ENCODE measurements at regions not wholly inside any gene's neighbourhood (a gene's known extent, or its start where the extent isn't known, plus 50 kb on each side); places are given as distances from the start of the nearest gene placed in this dataset.

- POLR2A ChIA-PET, result no interaction called here
- CTCF ChIA-PET, result no interaction called here
- intact Hi-C loops (cut with micrococcal nuclease), result no loop called here
- RAD21 ChIA-PET (ENCODE audit: low non-redundant PET in 1 of 2, low total read pairs in 2 of 2, uncharacterized antibody in 2 of 2, unreplicated experiment in 2 of 2), result no interaction called here
- H2AFZ ChIP-seq (ENCODE audit: low read depth, low read length, poor library complexity, severe bottlenecking), result no peak overlapping the region
- H3K9ac ChIP-seq (ENCODE audit: low read length), result no peak overlapping the region
- no TSS peak for BruUV-seq (replicated peaks)
- H3K9me3 ChIP-seq (ENCODE audit: control insufficient read depth in 1 of 2, insufficient read depth in 1 of 2, low read depth in 1 of 2, low read length in 2 of 2), result no peaks in the 10 kb centered on the region
- no peak overlapping the region for H3K27ac ChIP-seq (ENCODE audit: low read depth, low read length)
- H4K20me1 ChIP-seq (ENCODE audit: insufficient read depth), result no peaks in the 10 kb centered on the region
- H3K36me3 ChIP-seq (ENCODE audit: control insufficient read depth in 1 of 2, insufficient read depth in 2 of 2, low read length in 2 of 2), result no peaks in the 10 kb centered on the region
- DNase-seq (ENCODE audit: low read depth, low spot score) (no peak), ATAC-seq (no peak)
- no peaks in the 10 kb centered on the region for H3K27me3 ChIP-seq (ENCODE audit: insufficient read depth, low read length)
- H3K9me2 ChIP-seq (ENCODE audit: insufficient read depth), result no peaks in the 10 kb centered on the region
- H3K4me3 ChIP-seq (replicated peaks in 1 of 2; ENCODE audit: low read depth in 1 of 2, low read length in 2 of 2), result no peak overlapping the region
- H3K4me2 ChIP-seq (ENCODE audit: low read length), result no peak overlapping the region
- H3K79me2 ChIP-seq (ENCODE audit: insufficient read depth, low read length), result no peaks in the 10 kb centered on the region
- TF ChIP-seq JUND (IDR thresholded peaks at IDR 0.05) (no peak), CBX3 (IDR thresholded peaks at IDR 0.05; ENCODE audit: low read depth) (no peak), CEBPB (IDR thresholded peaks at IDR 0.05; ENCODE audit: low read depth) (no peak), ZNF274 (IDR thresholded peaks at IDR 0.05; ENCODE audit: low read depth, low read length) (no peak), YY1 (IDR thresholded peaks at IDR 0.05; ENCODE audit: extremely low read depth, insufficient replicate concordance, low read depth, low read length) (no peak), EZH2 (IDR thresholded peaks at IDR 0.05) (no peak), ZFX (IDR thresholded peaks at IDR 0.05) (no peak), SRF (IDR thresholded peaks at IDR 0.05; ENCODE audit: low read depth) (no peak), MAX (IDR thresholded peaks at IDR 0.05) (no peak), POLR2A (IDR thresholded peaks at IDR 0.05; ENCODE audit: borderline replicate concordance, extremely low read depth, insufficient read depth, insufficient read length) (no peak), ELF1 (IDR thresholded peaks at IDR 0.05; ENCODE audit: borderline replicate concordance, low read depth) (no peak), FOSL1 (IDR thresholded peaks at IDR 0.05; ENCODE audit: low read depth) (no peak), POLR2AphosphoS5 (IDR thresholded peaks at IDR 0.05; ENCODE audit: low read depth, low read length) (no peak), ATF3 (IDR thresholded peaks at IDR 0.05) (no peak), EGR1 (IDR thresholded peaks at IDR 0.05; ENCODE audit: low read depth) (no peak)
- TF ChIP-seq, protein P1, sequence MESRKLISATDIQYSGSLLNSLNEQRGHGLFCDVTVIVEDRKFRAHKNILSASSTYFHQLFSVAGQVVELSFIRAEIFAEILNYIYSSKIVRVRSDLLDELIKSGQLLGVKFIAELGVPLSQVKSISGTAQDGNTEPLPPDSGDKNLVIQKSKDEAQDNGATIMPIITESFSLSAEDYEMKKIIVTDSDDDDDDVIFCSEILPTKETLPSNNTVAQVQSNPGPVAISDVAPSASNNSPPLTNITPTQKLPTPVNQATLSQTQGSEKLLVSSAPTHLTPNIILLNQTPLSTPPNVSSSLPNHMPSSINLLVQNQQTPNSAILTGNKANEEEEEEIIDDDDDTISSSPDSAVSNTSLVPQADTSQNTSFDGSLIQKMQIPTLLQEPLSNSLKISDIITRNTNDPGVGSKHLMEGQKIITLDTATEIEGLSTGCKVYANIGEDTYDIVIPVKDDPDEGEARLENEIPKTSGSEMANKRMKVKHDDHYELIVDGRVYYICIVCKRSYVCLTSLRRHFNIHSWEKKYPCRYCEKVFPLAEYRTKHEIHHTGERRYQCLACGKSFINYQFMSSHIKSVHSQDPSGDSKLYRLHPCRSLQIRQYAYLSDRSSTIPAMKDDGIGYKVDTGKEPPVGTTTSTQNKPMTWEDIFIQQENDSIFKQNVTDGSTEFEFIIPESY (IDR thresholded peaks at IDR 0.05; ENCODE audit: extremely low read depth, insufficient replicate concordance, low read length), result no peak
- TF ChIP-seq, protein P2, sequence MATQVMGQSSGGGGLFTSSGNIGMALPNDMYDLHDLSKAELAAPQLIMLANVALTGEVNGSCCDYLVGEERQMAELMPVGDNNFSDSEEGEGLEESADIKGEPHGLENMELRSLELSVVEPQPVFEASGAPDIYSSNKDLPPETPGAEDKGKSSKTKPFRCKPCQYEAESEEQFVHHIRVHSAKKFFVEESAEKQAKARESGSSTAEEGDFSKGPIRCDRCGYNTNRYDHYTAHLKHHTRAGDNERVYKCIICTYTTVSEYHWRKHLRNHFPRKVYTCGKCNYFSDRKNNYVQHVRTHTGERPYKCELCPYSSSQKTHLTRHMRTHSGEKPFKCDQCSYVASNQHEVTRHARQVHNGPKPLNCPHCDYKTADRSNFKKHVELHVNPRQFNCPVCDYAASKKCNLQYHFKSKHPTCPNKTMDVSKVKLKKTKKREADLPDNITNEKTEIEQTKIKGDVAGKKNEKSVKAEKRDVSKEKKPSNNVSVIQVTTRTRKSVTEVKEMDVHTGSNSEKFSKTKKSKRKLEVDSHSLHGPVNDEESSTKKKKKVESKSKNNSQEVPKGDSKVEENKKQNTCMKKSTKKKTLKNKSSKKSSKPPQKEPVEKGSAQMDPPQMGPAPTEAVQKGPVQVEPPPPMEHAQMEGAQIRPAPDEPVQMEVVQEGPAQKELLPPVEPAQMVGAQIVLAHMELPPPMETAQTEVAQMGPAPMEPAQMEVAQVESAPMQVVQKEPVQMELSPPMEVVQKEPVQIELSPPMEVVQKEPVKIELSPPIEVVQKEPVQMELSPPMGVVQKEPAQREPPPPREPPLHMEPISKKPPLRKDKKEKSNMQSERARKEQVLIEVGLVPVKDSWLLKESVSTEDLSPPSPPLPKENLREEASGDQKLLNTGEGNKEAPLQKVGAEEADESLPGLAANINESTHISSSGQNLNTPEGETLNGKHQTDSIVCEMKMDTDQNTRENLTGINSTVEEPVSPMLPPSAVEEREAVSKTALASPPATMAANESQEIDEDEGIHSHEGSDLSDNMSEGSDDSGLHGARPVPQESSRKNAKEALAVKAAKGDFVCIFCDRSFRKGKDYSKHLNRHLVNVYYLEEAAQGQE (IDR thresholded peaks at IDR 0.05; ENCODE audit: low read depth), result no peak
- TF ChIP-seq, protein P3, sequence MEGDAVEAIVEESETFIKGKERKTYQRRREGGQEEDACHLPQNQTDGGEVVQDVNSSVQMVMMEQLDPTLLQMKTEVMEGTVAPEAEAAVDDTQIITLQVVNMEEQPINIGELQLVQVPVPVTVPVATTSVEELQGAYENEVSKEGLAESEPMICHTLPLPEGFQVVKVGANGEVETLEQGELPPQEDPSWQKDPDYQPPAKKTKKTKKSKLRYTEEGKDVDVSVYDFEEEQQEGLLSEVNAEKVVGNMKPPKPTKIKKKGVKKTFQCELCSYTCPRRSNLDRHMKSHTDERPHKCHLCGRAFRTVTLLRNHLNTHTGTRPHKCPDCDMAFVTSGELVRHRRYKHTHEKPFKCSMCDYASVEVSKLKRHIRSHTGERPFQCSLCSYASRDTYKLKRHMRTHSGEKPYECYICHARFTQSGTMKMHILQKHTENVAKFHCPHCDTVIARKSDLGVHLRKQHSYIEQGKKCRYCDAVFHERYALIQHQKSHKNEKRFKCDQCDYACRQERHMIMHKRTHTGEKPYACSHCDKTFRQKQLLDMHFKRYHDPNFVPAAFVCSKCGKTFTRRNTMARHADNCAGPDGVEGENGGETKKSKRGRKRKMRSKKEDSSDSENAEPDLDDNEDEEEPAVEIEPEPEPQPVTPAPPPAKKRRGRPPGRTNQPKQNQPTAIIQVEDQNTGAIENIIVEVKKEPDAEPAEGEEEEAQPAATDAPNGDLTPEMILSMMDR (IDR thresholded peaks at IDR 0.05 in 2 of 3, conservative IDR thresholded peaks at IDR 0.05 in 1 of 3; ENCODE audit: borderline replicate concordance in 1 of 3, insufficient read depth in 1 of 3, low read depth in 2 of 3, low read length in 2 of 3), result no peak
- no peaks in the 10 kb centered on the region for H3K4me1 ChIP-seq (ENCODE audit: control insufficient read depth in 1 of 2, insufficient read depth in 2 of 2, low read length in 2 of 2)
Measured at GRCh38 chr1:222382171-222382570, 165.7 kb downstream of the HHIPL2 start.

Data from HCT116 (cell line).